HG03378 (cell line): ENCODE measurements at regions not wholly inside any gene's neighbourhood (a gene's known extent, or its start where the extent isn't known, plus 50 kb on each side); places are given as distances from the start of the nearest gene placed in this dataset.
"Not testable (repeated sequence)": the region's sequence is repeated elsewhere in the genome, so short reads cannot be mapped to it uniquely, and the experiment has no call there.

Experiments
- ATAC-seq: cut with Tn5 transposase; IDR thresholded peaks from one replicate; pipeline ENCODE4 v1.9.1; 2021; ENCODE audit warnings: mild to moderate bottlenecking, moderate library complexity; ENCODE audit not compliant: unreplicated experiment

- no peak for ATAC-seq
Measured at GRCh38 chr7:79664884-79665676, 211.6 kb upstream of the MAGI2 start.

GRCh38 chr7:79658304-79658703 is 204.8 kb upstream of the MAGI2 start:
- no peak for ATAC-seq

GRCh38 chr7:79653136-79653631 is 199.7 kb upstream of the MAGI2 start:
- no peak for ATAC-seq

- no peak for ATAC-seq
Measured at GRCh38 chr7:79652619-79653018, 199.2 kb upstream of the MAGI2 start.

GRCh38 chr7:79647711-79648110 is 194.2 kb upstream of the MAGI2 start:
- ATAC-seq: no peak

GRCh38 chr7:79646278-79646677 is 192.8 kb upstream of the MAGI2 start:
- no peak for ATAC-seq

GRCh38 chr7:79636849-79637248 is 183.4 kb upstream of the MAGI2 start:
- ATAC-seq: no peak

GRCh38 chr7:79625921-79626320 is 172.5 kb upstream of the MAGI2 start:
- not testable (repeated sequence) for ATAC-seq

- no peak for ATAC-seq
Measured at GRCh38 chr7:79624336-79624735, 170.9 kb upstream of the MAGI2 start.

GRCh38 chr7:79622781-79623180 is 169.3 kb upstream of the MAGI2 start:
- no peak for ATAC-seq

- ATAC-seq: no peak
Measured at GRCh38 chr7:79620291-79620690, 166.8 kb upstream of the MAGI2 start.

- no peak for ATAC-seq
Measured at GRCh38 chr7:79619216-79619615, 165.7 kb upstream of the MAGI2 start.

GRCh38 chr7:79615871-79616640 is 162.6 kb upstream of the MAGI2 start:
- ATAC-seq: no peak

- ATAC-seq: no peak
Measured at GRCh38 chr7:79615466-79615865, 162.0 kb upstream of the MAGI2 start.

GRCh38 chr7:79612903-79613302 is 159.4 kb upstream of the MAGI2 start:
- no peak for ATAC-seq

GRCh38 chr7:79612022-79612421 is 158.6 kb upstream of the MAGI2 start:
- ATAC-seq: no peak

- no peak for ATAC-seq
Measured at GRCh38 chr7:79610748-79611304, 157.4 kb upstream of the MAGI2 start.

- ATAC-seq: no peak
Measured at GRCh38 chr7:79610313-79610712, 156.8 kb upstream of the MAGI2 start.

- no peak for ATAC-seq
Measured at GRCh38 chr7:79608005-79608404, 154.5 kb upstream of the MAGI2 start.

GRCh38 chr7:79604841-79605240 is 151.4 kb upstream of the MAGI2 start:
- no peak for ATAC-seq

GRCh38 chr7:79598351-79598750 is 144.9 kb upstream of the MAGI2 start:
- ATAC-seq: no peak

GRCh38 chr7:79594671-79595070 is 141.2 kb upstream of the MAGI2 start:
- not testable (repeated sequence) for ATAC-seq
